Activated CD4-positive, alpha-beta T cell treated with anti-CD3 and anti-CD28 coated beads, Interleukin-2, Interleukin-4, amounts not matched to agents 100 ng/mL and 50 ng/mL, durations not matched to agents 16 hours and 8 hours (primary cell): ENCODE measurements at regions not wholly inside any gene's neighbourhood (a gene's known extent, or its start where the extent isn't known, plus 50 kb on each side); places are given as distances from the start of the nearest gene placed in this dataset.
"Not testable (repeated sequence)": the region's sequence is repeated elsewhere in the genome, so short reads cannot be mapped to it uniquely, and the experiment has no call there.

Source experiments
- DNase-seq: peaks from one replicate; pipeline ENCODE4 v3.0.0-alpha.2; 2020; ENCODE audit warnings: low spot score

- peak; percentile 0 for DNase-seq
Observed at GRCh38 chr14:80055667-80056496, 155.4 kb downstream of the DIO2 start.

DNA sequence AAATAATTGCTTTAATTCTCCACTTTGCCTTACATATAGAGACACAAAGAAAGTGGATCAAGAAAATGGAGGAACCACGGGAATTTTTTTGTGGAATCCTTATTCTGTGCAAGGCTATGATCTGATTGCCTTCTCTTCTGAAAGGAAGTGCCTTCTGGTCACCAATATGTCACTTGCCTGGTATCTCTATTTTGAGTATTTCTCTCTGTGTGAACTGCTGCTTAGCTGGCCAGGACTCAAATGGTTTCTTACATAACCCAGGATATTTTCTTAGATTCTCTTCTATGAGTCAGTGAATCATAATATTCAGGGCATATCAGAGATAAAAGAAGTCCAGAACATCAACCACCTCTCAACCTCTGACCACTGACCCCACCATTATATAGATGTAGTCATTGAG, 156.1 kb downstream of the DIO2 start:
- no peak for DNase-seq

GRCh38 chr14:80054020-80054419, 157.3 kb downstream of the DIO2 start:
- DNase-seq = no peak

GRCh38 chr14:80049055-80049454, 162.2 kb downstream of the DIO2 start:
- no peak for DNase-seq

DNA sequence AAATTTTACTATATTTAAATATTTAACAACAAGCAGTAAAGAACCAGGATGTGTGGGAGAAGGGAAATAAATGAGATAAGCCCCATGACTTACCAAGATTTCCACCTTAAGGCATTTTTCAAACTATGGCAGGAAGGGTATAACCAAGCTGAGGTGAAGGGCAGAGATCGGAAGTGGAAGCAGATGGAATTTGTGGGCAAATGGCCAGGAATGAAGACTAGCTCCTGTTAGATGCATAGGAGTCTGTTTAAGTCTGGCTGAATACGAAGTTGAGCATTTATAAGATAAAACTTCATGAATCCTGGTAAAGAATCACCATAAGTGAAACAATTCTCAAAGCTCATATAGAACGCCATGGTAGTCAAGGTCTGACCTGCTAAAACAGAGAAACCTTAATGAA, 163.5 kb downstream of the DIO2 start:
- no peak for DNase-seq

DNA sequence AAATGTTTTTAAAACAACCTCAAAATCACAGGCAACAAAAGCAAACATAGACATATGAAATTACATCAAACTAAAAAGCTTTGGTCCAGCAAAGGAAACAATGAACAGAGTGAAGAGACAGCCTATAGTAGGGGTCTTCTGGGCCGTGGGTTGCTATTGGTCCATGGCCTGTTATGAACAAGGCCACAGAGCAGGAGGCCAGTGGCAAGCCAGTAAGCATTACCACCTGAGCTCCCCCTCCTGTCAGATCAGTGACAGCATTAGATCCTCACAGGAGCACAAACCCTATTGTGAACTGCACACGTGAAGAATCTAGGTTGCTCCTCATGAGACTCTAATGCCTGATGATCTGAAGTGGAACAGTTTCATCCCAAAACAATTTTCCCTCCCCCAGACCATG, 174.0 kb downstream of the DIO2 start:
- DNase-seq = no peak

GRCh38 chr14:80024417-80024816, 186.9 kb downstream of the DIO2 start:
- DNase-seq = no peak

- DNase-seq = not testable (repeated sequence)
Observed at GRCh38 chr14:80018476-80018875, 192.8 kb downstream of the DIO2 start.

GRCh38 chr14:80017795-80018194, 193.5 kb downstream of the DIO2 start:
- no peak for DNase-seq

- DNase-seq = not testable (repeated sequence)
Observed at GRCh38 chr14:80010245-80010644, 201.1 kb downstream of the DIO2 start.

DNA sequence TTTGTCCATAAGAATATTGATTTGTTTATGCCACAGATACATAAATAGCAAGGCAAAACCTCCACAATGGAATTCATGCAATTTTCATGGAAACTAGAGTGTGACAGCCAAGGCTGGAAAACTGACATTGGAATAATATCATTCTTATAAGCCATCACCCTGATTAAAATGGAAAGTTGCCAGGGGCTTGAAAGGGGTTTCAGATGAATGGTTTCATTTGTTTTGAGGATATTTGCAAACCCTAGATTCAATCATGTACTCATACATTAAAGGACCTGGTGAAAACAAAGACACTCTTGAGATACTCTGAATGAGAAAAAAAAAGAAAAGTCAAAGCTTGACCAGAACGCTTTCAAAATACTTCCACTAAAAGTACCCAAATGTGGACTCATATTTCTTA, 205.7 kb downstream of the DIO2 start:
- no peak for DNase-seq

DNA sequence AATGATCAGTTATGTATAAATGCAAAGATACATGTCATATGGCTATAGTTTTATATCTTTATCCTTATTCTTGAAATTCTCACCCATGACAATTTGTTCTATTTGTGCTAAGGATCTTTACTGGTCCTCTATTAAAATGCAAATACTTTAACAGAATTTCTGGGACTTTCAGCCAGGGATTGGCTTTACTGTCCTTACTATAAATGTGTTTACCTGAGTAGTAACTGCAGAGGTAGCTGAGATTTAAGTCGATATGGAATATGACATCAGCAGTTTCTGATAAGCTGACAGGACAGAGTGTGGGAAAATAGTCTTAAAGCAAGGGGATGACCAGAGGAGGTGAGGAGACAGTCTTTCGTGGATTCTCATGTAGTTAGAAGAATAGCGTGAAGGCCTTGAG, 206.4 kb downstream of the DIO2 start:
- DNase-seq = no peak

DNA sequence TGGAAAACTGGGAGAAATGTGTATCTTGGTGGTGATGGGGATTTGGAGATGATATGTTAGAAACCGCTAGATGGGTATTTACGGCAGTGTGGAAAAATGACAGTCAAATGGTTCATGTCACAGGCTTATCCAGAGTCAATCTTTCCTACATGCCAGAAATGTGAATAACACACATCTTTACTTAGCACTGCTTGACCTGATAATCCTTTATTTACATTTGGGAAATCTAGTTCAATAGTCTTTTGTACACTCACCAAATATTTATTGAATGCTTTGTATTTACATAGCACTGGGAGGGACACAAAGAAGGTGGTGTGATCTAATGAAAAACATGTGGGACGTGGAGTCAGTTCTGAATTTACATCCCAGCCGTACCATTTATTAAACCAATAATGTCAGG, 208.2 kb downstream of the DIO2 start:
- no peak for DNase-seq

DNA sequence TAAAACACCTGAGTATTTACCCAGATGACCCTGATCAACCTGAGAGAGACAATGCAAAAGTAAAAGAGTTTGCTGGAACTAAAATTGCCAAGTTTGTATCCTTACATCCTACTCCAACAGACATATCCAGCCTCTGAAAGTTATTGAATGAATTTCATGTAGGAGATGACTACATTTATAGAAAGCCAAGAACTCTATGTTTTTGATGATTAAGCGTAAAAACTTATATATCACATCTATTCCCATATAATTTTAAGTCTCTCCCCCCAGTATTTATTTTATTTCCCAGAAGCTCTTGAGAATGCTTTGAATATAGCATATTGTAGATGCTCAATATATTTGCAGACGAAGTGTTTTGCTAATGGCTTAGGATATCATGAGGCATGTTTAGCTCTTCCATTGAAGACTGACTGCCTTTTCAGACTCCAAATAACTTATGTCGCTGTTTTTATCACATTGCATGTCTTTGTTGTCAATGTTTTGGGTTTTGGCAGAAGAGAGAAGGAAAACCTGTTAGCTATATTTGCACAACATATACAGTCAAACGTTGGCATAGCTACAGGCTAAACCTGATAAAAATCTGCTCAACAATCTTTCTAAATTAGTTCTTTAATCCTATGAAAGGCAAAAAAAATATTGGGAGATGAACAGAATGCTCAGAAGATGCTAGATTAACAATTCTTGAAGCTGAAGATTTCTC, 213.6 kb downstream of the DIO2 start:
- DNase-seq = no peak

- DNase-seq = no peak
Observed at GRCh38 chr14:79992407-79993198, 218.7 kb downstream of the DIO2 start.

DNA sequence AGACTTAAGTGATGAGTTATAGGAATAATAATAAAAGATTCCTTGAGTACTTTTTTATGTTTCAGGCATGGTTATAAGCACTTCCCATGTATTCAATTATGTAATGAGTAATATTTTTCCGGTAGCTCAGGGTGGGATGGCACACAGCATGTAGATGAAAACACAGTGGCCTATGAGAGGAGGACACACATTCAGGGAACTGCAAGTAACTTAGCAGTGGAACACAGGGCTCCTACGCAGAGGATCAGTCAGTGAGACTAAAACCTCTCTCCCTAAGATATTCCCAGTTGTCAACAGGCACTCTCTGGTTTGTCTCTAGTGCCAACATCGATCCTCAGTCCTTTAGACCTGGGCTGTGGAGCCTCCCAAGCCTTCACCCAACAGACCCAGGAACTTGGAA, 219.4 kb downstream of the DIO2 start:
- DNase-seq = no peak

DNA sequence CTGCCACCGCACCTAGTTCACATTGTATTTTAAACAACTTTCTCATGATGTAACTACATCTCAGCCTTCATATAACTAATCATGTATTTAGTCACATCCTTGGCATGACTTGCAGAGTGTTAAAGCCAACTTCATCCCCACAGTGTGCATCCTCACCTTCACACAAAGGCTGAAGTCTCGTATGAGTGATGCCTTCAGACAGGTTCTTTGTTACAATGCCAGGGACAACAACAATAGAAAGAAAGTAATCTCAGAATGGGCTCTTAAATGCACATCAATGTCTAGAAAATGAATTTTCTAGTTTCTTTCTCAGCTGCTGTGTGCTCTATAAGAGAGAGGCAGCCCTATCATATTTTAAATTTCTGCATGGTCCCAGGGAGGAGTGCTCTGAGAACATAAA, 221.3 kb downstream of the DIO2 start:
- no peak for DNase-seq

DNA sequence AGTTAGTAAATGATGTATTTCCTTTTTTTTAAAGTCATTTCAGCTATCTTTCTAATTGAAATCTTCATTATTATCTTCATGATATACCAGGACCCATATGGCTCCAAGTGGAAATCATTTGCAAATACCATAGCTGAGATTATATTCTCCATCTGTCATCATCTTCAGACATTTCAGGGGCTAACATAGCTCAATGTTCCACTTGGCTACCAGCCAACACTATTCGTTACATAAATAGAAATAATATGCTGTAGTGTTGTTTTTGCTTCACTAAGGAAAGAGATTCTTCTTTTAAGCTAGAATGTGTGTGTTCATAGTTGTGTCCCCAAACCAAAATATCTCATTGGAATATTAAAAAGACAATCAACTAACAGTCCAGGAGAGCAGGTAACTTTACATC, 225.1 kb downstream of the DIO2 start:
- no peak for DNase-seq

DNA sequence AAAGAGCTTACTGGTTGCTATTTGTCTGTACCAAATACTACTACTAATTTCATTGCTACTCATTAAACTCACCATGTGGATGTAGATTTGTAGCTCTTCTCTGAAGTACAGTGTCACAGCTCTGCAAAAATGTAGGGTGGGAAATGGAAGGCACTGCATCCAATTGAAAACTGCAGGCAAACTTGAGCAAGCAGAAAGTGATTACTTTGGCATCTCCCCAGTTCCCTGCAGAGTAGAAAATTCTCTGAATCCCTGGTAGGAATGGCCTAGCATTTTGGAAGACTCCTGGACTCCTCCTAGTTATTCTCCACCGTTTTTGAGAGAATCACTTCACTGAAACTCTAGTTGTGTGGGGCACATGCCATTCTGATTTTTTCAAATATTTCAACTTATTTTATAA, 239.1 kb downstream of the DIO2 start:
- DNase-seq = no peak

DNA sequence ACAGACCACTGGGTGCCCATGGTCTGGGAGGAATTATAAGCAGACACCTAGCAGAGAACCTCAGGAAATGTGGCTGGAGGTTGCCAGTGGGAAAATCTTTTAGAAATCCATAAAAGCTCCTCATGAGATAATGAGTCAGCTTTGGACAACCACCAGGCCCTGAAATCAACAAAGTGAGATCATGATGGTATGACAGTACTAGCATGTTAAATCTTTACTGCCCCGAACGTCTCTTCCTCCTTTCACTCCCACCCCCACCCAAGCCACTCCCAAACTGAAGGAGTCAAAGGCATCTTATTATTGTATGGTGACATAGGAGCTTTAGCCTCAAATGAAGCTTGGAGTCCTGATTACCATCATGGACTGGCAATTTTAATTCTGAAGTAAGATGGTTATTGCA, 240.0 kb downstream of the DIO2 start:
- no peak for DNase-seq

DNA sequence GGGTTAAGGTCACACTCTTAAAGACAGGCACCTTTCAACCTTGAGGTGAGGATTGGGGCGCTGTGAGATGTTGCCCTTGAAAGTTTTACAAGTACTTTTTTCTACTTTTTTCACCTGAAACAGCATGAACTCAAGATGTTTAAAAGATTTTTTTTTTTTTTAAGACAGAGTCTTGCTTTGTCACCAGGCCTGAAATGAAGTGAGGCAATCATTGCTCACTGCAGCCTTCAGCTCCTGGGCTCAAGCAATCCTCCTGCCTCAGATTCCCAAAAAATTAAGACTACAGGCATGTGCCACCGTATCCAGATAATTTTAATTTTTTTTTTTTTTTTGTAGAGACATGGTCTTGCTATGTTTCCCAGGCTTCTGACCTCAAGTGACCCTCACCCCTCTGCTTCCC, 243.9 kb downstream of the DIO2 start:
- DNase-seq = no peak

DNA sequence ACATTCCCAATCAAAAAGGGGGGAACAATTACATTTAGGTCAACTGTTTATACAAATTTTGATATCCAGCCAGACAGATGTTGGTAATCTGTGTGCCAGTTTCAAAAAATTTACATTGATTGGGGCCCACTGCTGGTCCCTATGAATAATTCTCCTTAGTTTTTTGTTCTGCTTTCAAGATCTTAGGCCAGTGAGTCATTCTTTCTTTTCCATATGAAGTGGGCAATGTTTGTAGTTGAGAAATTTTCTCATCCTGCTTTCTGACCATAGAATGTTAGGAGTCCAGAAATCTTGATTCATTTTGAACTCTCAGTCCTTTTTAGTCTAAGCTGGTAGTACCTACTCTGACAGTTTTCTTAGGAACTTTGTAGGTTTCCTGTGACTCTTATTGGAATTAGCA, 244.3 kb downstream of the DIO2 start:
- no peak for DNase-seq

DNA sequence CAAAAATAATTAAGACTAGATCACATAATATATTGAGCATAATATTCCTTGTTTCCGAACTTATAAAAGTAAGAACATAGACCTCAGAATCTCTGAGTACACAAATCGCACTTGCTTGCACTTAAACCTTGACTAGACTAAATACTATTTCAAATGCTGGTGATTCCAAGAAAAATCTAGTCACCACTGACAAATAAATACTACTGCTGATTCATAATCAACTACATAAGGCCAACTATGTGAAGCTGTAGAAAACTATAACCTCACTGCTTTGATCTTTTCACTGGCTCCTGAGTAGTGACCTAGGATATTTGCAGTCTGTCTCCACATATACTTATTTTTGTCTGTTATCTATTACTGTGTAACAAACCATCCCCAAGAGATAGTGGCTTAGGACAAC, 245.4 kb downstream of the DIO2 start:
- DNase-seq = no peak
